SK-N-SH (cell line): ENCODE measurements at regions not wholly inside any gene's neighbourhood (a gene's known extent, or its start where the extent isn't known, plus 50 kb on each side); places are given as distances from the start of the nearest gene placed in this dataset.

Experiments used
- EP300 ChIP-seq, 2 experiments: IDR thresholded peaks; 2 replicates each; pipeline versions ENCODE4 v1.4.0 to v1.6.1; 2012; ENCODE audit warnings: borderline replicate concordance in 1 of 2, low read depth in 1 of 2, low read length in 1 of 2
- FOXM1 ChIP-seq: IDR thresholded peaks from 2 replicates; pipeline ENCODE4 v1.4.0; 2012; ENCODE audit warnings: low read depth, mild to moderate bottlenecking
- SMC3 ChIP-seq: IDR thresholded peaks from 2 replicates; pipeline ENCODE4 v1.6.1; 2012; ENCODE audit warnings: low read depth, low read length, improper control_type of control experiment
- TF ChIP-seq, protein P1 (sequence below): fragments of 200-600 bp; sonication (generic); IDR thresholded peaks from 2 replicates; pipeline ENCODE4 v1.6.1; 2017; ENCODE audit warnings: antibody characterized with exemption, mild to moderate bottlenecking, moderate library complexity

DNA sequence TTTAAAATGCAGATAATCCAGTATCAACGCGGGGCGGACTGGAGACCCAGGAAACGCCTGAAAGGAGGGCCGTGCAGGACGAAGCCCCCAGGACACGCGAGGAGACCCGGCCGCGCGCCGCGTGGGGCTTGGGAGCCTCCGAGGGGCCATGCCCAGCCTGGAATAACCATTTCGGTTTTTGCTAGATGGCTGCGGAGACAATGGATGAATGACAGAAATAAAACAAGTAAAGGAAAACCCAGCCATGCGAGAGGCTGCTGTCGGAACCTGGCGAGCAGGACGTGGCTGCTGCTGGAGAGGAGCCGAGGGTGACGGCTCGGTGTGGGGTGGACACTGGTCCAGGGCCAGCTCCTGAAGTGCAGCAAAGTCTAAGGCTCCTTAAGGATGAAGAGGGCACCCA lies 227.2 kb upstream of the ADARB2 start:
- TF ChIP-seq FOXM1 (no peak), EP300 (IDR thresholded peaks at IDR 0.05; ENCODE audit: borderline replicate concordance in 1 of 2, low read depth in 1 of 2, low read length in 1 of 2) (no peak), SMC3 (no peak)
- TF ChIP-seq, protein P1, sequence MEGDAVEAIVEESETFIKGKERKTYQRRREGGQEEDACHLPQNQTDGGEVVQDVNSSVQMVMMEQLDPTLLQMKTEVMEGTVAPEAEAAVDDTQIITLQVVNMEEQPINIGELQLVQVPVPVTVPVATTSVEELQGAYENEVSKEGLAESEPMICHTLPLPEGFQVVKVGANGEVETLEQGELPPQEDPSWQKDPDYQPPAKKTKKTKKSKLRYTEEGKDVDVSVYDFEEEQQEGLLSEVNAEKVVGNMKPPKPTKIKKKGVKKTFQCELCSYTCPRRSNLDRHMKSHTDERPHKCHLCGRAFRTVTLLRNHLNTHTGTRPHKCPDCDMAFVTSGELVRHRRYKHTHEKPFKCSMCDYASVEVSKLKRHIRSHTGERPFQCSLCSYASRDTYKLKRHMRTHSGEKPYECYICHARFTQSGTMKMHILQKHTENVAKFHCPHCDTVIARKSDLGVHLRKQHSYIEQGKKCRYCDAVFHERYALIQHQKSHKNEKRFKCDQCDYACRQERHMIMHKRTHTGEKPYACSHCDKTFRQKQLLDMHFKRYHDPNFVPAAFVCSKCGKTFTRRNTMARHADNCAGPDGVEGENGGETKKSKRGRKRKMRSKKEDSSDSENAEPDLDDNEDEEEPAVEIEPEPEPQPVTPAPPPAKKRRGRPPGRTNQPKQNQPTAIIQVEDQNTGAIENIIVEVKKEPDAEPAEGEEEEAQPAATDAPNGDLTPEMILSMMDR, result no peak
